CD4-positive, alpha-beta T cell treated with Interleukin-1 beta for 1 hour (primary cell): ENCODE measurements at regions not wholly inside any gene's neighbourhood (a gene's known extent, or its start where the extent isn't known, plus 50 kb on each side); places are given as distances from the start of the nearest gene placed in this dataset.

Experiments
- DNase-seq, 2 donors: peaks; one replicate each; pipeline ENCODE4 v3.0.0-alpha.2; 2020 to 2022

DNA sequence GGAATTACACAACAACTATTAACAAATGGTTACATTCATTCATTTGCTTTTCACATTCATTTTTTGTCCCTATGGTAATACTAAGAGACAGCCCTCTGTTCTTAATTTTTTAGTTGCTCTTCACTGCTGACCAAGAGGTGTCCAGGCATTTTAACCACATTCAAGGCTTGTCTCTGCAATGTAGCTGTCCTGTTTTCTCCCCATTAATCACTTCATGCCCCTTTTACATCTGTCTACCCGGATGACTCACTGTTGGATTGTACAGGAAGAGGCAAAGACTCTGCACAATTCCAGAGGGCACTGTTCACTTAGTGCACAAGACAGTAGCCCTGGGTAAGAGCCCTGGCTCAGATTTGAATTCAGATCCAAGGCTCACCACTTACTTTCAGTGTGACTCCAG is 168.5 kb downstream of the NOC3L start:
- no peak for DNase-seq

DNA sequence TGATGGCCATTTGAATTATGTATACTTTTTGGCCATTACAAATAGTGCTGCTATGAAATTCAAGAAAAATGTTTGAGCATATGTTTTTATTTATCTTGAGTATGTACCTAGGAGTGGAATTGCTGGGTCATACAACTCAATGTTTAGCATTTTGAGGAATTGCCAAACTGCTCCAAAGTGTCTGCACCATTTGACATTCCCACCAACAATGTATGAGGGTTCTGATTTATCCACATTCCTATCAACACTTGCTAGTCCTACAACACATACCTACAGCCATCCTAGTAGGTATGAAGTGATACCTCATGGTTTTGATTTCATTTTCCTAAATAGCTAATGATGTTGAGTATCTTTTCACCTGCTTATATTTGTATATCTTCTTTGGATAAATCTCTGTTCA is 165.5 kb downstream of the NOC3L start:
- no peak for DNase-seq

DNA sequence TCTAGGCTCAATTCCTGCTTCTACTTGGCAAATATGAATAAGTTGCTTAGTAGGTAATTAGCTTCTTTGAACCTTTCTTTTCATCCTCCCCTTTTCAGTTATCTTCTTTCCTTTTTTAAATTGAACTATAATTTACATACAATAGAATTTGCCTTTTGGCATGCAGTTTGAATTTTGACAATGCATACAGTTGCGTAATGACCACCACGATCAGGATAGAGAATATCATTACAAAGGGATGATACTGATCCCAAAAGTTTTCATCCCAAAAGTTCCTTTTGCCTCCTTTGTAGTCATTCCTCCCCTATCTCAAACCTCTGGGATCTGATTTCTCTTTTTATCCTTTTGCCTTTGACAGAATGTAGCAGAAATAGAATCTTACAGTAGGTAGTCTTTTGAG is 164.4 kb downstream of the NOC3L start:
- DNase-seq: no peak

DNA sequence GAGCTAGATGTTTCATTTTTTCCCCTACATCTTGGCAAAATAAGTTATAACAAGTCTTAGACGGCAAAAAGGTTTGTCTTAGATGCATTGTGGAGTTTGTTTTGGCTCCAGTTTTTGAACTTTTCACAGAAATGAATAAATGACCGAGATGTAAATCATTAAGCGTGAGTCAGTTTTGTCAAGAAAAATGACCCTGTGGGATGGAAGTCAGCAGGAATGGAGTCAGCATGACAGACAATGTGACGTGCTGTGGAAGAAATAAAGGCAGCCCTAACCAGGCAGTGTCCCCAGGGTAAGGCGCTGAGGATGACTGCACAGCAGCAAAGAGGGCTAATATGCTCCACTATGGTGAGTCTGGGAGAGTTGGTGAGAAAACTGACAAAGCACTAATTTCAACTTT is 163.2 kb downstream of the NOC3L start:
- no peak for DNase-seq

DNA sequence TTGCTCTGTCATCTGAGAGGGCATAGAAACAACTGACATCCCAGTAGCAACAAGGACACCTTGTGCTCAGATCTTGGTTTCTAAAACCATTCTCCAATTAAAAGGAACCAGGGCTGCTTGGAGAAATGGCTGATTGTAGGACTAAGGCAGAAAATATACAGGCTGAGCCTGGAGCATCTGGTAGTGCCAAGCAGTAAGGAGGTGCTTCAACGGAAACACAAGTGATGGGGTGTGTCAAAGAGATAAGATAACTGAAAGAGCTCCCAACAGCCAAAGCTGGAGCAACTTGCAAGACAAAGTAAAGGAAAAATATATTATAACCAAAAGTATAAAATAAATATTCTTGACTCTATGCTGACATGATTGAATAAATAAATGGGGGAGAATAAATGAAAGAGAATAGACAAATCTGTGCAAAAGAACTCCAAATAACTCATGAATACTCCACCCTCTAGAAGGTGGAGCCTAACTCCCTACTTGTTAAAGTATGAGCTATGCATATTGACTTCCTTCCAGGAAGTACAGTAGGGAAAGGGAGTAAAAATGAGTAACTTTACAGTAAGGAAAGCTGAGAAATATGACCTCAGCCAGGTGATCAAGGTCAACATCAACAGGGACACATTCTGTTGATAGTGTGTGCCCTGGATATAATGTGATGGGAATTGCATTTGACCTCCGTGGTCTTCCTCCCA is 162.4 kb downstream of the NOC3L start:
- no peak for DNase-seq

DNA sequence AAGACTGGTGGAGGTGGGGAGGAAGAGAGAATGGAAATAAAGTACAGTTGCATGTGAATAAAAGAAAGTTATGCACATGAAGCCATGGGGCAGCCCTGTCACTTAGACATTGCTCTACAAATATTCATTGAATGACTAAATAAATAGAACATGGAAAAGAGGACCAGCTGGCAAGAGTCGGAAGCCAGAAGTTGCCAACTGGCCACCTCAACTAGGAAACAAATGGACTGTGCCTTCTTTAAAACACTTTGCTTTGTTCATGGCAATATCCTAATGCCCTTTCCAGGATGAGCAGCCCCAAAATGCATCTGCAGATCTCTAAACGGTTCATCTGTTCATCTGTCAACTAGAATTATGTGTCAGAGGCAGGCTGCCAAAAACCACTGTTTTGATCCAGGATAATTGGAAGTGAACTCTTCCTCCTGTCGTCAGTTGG is 157.3 kb downstream of the NOC3L start:
- no peak for DNase-seq

DNA sequence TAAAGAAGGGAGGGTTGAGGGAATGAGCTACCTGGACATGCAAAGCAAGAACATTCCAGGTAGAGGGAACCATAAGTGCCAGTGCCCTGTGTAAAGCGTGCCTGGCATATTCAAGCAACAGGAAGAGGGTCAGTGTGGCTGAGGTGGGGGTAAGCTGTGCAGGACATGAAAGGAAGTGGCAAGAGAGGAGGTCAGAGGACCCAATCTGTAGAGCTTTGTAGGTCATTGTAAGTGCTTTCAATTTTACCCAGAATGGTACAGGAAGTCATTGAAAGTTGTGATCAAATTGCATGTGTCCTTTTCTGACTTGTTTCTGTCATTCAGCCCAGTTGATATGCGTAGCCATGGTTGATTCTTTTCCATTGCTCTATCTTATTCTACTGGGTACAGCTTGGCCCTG is 156.6 kb downstream of the NOC3L start:
- DNase-seq: no peak

DNA sequence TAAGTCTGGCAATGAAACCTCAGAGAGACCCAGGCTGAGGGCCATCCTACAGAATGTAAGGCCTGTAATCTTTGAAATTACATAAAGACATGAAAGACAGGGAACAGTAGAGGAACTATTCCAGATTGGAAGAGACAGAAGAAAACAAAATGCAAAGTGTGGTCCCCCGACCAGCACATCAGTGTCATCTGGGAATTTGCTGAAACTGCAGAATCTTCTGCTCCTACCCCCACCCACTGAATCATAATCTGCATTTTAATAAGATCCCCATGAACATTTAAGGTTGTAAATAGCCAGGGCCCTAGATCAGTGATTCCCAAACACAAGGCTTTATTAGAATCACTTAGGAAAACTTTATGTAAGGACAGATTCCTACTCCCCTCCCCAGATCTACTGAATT is 154.4 kb downstream of the NOC3L start:
- no peak for DNase-seq

DNA sequence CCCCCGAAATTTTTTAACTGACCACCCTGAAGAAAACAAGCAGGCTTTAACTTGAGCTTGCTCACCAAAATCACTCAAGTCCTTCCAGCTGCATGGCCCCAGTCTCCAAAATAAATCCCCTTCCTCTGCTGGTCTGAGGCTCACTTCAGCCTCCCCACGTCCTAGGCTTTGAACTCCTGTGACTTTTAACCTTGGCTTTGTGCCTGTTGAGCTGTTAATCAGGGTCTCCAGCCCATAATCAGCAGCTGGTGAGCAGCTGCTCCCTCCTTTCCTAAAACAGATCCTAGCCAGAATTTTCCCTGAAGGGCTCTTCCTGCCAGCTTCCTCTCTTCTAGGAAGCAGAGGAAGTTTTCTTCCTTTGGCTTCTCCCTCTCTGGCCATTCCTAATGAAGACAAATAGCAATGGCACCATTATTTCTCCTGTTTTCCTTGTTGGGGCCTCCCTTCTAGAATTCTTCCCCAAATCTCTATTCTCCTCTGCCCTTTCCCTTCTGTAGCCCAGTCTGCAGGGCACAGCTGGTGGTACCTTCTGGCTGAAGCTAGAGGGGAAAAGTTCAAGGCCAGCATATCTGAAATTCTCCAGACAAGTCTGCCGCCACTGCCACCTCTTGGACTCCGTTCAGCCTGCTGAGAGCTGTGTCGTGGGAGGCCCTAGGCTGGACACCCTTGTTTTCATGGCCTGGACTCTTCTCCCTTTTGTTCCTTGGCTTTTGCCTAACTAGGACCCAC is 152.1 kb downstream of the NOC3L start:
- no peak for DNase-seq

DNA sequence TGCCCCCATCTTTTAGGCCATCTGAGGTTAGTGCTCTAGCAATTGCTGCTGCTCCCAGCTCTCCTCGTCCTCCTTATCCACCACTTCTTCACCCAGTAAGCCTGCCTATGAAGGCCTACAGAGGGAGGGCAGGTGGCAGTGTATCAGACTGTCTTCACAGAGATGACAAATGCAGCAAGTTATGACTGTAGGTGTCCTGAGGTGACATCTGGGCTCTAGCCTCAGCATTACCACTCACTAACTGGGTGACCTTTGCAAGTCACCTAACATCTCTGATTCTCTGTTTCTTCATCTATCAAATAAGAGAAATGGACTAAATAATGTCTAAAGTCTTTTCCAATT is 151.6 kb downstream of the NOC3L start:
- no peak for DNase-seq

DNA sequence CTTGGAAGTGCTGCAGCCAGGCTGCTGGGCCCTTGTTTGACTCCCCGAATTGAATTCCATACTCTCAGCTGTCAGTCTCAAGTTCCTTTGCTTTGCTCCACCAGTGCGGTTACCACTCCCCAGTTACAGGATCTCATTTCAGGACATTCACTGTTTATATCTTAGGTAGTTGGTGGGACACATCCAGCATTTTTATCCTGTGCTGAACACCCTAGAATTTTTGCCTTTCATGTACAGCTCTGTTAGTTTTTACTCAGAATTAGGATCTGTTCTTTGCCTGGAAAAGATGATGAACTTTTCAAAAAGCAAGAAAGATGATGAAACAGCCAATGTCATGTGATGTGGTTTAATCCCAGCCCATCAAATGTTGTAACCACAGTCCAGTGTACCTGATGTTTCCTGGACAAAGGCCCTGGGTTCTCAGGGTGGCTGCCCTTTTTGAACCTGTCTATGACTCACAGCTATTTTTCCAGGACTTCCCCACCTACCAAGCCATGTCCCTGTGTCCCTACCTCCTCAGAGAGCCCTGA is 149.7 kb downstream of the NOC3L start:
- DNase-seq: no peak

DNA sequence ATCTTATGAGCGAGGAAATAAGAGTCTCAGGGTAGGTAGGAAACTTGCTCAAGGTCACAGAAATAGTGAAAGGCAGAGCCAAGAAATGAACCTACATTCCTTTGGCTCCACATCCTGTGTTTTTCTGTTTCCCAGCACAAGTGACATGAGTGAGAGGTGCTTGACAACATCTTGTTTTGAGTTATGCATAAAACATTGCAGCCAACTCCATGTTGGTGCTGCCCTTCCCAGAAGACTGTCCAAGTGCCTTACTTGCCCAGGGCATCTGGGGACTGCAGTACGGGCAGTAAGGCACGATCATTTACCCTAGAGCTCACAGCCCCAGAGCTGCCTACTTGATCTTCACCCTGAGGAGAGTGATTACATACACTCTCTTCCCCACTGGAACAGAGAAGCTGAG is 148.8 kb downstream of the NOC3L start:
- DNase-seq: no peak

DNA sequence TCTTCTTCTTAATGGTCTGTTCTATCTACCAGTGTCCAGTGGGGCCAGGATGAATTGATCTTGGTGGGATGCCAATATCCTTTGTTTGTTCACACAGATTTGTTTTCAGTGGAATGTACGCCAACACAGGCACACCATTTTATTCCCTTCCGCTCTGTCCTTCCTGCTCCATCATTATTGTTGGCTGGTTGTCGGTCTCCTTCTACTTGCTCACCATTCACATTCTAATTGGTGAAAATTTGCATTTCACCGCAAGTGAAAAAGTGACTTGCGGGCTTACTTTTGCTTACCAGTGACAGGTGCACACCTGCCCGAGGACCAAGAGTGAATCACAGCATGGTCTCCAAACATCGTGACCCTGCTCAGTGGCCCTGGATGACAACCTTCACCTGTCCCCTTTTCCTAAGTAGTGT is 148.3 kb downstream of the NOC3L start:
- no peak for DNase-seq

DNA sequence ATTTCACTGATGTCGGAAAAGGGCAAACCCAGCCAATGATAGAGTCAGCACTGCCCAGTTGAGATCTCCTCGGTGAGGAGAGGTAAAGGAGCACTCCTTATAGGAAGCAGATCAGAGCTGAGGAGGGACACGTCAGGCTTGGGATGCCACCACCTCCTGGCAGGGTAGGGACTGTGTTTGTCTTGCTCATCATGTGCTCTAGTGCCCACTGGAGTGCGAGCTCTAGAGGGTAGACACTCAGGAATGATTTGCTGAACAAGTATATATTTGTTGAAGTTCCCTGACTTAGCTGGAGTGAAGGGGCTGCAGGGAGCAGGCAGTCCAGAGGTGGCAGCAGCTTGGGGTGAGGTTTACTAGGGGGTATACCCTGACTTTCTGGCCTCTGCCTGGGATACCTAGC is 146.5 kb downstream of the NOC3L start:
- DNase-seq: no peak

DNA sequence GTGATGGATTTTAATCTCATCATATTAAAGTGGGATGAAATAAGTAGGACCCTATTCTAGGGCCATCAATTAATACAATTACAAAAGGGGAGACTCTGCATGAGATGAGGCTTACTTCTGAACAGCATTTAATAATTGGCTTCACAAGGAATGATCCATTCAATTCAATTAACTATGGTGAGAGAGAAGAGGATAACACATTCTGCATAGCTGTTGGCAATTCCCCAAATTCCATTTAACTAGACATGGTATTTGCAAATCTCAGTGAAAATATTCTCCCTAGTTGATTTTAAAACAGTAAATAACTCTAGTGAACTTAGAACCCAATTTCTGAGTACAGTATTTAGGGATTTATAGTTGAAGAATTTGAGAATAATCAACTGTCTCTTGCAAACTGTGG is 145.3 kb downstream of the NOC3L start:
- DNase-seq: no peak

DNA sequence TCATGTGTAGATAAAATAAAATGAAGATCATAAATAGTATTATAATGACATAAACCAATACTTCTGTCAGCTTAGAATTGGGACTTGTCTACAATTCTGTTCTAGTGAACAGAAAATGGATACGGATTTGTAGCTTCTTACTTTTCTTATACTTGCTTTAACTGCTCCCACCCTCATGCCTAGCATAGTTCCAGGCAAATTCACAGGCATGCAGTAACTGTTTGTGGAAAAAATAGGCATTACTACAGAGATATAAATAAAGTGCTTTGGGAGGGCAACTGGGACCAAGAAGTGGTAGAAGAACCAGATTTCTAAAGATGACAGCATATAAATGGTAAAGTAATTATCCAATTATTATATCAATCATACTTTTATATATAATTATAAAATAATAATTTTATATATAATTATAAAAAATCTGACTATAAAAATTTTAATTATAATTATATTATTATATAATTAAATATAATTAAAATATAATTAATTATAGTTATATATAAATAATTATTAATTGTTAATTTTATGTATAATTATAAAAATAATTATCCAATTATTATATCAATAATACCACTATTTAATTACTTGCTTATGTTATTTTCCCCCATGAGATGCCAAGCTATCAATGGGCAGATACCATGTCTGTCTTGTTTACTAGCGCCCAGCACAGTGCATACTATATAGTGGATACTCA is 144.1 kb downstream of the NOC3L start:
- no peak for DNase-seq

DNA sequence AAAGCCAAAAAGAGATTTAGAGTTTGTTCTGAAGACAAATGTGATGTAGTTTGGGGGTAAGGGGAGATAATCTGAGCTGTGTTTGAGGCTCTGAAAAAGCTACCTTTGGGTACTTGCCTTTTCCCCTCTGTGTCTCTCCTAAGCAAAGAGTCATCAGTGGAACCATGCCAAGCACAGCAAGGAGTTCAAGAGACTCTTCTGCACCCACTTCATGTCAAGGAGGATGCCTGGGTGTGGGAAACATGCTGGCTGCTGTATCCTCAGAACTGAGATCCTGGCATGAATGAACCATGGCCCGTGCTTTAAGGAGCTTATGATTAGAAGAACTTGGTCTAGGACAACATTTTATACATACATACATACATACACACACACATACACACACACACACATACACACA is 142.9 kb downstream of the NOC3L start:
- DNase-seq: no peak

DNA sequence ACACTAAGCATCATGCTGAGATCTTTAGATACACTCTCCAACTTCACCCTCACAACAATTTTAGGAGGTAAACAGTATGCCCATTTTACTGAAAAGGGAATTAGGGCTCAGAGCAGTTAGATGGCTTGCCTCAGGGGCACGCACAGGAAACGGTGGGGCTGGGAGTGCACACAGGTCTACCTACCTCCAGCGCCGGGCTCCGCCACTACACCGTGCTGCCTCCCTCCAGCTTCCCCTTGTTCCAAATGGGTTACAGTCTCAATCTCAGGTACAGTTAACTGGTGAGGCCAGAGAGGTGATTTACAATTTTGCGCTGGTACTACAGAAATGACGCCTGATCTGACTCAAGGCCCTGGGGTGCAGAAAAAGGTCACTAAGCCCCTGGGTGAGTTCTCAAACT is 142.0 kb downstream of the NOC3L start:
- DNase-seq: no peak

DNA sequence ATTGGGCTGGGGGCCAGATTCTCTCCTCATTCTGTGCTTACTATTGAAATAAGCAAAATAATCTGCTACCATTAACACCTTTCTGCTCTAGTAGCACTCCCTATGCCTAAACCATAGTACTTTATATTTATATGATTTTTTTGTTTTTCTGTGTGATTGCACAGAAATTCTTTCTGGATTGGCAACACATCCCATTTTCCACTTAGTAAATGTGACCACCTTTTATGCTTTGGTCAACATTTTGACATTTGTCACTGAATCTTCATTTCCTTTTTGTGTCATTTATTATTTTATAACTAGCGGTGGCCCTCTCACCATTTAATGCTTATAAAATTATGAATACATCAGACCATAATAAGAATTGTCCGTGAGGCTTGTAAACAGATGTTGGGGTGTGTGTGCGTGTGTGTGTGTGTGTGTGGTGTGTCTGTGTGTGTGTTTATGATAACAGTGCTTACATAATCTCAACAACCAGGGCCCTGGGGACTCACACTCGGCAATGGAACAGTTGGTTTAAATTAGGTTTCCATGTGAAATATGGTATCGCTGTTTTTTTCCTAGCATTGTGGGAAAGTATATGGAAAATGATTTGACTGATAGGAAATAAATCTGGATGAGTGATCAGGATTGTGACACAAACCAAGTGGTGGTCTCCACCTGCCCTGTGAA is 138.9 kb downstream of the NOC3L start:
- DNase-seq: no peak

DNA sequence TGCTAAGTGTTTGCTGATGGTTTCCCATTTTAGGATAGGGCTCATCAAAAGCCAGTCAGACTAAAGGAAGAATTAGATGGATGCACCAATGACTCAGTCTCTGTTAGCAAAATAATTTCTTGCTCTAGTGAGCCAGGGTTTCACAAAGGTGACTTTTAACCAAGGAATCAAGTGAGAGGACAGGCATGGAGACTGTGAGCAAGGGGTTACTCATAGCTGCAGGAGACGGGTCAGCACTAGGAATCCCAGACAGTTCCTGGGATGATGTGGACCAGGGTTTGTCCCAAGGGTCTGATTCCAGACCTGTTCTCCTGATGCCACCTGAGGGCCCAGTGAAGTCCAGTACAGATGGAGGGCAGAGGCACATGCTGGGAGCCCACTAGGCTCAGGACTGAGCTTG is 138.1 kb downstream of the NOC3L start:
- no peak for DNase-seq

DNA sequence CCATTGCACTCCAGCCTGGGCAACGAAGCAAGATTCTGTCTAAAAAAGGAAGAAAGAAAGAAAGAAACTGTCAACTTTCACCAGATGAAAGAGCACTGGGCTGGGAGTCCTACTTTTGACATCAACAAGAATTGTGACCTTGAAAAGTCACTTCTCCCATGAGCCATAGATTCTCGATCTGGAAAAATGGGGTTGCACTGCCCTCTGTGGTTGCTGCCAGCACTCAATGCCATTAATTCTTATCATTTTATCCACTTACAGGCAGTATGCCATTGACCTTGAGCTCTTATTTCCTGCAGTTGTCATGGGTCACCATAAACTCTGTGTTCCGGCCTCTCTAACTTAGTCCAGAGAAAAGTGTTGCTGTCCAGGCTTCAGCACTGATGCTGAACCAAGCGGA is 137.2 kb downstream of the NOC3L start:
- no peak for DNase-seq

DNA sequence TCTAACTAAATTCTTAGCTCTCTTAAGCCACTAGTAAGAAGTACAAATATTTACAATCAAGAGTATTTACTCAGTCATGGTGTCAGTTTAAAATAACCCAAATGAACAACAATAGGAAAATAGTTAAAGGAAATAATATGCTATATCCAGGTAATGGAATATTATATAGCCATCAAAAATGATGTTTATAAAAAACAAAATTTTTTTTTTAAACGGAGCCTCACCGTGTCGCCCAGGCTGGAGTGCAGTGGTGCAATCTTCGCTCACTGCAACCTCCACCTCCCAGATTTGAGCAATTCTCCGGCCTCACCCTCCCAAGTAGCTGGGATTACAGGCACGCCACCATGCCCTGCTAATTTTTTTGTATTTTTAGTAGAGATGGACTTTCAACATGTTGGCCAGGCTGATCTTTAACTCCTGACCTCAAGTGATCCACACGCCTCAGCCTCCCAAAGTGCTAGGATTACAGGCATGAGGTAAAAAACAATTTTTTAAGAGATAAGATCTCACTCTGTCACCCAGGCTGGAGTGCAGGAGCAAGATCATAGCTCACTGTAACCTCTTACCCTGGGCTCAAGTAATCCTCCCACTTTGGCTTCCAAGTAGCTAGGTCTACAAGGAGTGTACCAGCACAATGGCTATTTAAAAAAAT is 132.5 kb downstream of the NOC3L start:
- DNase-seq: no peak
